ENCODE measurements at regions not wholly inside any gene's neighbourhood (a gene's known extent, or its start where the extent isn't known, plus 50 kb on each side); places are given as distances from the start of the nearest gene placed in this dataset.
A peak's percentile ranks its signal among the peaks of the same experiment; 100 is the strongest.
"Not testable (repeated sequence)": the region's sequence is repeated elsewhere in the genome, so short reads cannot be mapped to it uniquely, and the experiment has no call there.

DNA sequence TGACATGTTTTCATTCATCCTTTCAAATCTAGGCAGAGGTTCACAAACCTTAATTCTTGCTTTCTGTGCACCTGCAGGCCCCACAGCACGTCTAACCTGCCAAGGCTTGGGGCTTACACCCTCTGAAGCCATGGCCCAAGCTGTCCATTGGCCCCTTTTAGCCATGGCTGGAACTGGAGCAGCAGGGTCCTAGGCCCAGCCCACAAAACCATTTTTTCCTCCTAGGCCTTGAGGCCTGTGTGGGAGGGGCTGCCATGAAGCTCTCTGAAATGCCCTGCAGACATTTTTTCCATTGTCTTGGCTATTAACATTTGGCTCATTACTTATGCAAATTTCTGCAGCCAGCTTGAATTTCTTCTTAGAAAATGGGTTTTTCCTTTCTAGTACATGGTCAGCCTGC is 547.5 kb downstream of the KCNH5 start:
- DNase-seq (ENCODE audit: low read depth), result no peak
- TF ChIP-seq, protein P1, sequence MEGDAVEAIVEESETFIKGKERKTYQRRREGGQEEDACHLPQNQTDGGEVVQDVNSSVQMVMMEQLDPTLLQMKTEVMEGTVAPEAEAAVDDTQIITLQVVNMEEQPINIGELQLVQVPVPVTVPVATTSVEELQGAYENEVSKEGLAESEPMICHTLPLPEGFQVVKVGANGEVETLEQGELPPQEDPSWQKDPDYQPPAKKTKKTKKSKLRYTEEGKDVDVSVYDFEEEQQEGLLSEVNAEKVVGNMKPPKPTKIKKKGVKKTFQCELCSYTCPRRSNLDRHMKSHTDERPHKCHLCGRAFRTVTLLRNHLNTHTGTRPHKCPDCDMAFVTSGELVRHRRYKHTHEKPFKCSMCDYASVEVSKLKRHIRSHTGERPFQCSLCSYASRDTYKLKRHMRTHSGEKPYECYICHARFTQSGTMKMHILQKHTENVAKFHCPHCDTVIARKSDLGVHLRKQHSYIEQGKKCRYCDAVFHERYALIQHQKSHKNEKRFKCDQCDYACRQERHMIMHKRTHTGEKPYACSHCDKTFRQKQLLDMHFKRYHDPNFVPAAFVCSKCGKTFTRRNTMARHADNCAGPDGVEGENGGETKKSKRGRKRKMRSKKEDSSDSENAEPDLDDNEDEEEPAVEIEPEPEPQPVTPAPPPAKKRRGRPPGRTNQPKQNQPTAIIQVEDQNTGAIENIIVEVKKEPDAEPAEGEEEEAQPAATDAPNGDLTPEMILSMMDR (conservative IDR thresholded peaks at IDR 0.05; ENCODE audit: low read depth, low read length), result no peak
- H3K4me3 ChIP-seq (ENCODE audit: low read depth, low read length), result no peak overlapping the region

DNA sequence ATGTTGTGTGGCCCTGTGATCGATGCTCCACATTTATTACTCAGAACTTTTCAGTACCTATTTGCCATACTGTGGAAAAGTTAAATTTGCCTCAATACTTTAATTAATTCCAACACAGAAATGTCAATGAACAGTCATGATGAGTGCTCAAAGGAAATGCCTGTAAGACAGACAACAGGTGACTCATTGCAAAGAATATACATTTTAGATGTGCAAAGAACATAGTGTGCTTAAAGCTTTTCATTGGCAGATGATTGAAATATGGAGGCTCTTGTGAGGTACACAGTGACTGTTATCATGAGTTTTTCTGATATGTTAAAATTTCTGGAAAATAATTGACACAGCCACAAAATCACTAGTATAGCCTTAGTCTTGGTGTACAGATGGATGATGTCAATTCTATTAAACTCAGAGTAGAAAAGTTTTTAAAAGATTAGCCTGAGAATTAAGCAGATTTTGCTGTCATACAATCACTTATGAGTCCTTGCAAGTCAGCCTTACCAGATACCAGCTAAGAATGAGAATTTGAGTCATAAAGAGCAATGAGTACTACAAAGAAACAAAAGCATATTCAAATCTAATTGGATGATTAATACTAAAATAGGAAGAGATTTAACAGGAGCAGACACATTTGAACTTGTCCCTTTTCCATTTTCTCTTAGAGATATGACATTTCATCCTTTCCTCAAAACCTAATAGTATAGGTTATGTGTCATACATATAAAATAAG is 544.1 kb downstream of the KCNH5 start:
- no peak overlapping the region for H3K4me3 ChIP-seq (ENCODE audit: low read depth, low read length)
- TF ChIP-seq, protein P1 (conservative IDR thresholded peaks at IDR 0.05; ENCODE audit: low read depth, low read length), result no peak
- DNase-seq (ENCODE audit: low read depth), result no peak

DNA sequence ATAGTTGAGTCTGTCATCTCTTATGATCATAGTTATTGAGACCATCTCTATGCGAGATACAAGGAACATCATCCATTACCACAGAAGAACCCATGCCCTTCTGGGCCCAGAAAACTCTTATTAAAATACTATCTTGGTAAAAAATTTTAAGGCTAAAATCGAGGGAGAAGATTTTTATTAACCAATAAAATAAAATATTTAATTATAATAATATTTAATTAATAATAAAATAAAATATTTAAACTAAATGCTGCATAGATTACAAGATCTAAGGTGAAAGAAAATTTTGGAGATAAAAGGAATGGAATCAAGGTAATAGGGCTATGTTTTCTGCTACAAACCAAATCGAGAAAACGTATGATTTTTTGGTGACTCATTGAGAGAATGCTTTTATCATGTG is 540.2 kb downstream of the KCNH5 start:
- TF ChIP-seq, protein P1 (conservative IDR thresholded peaks at IDR 0.05; ENCODE audit: low read depth, low read length), result no peak
- DNase-seq (ENCODE audit: low read depth), result no peak
- no peak overlapping the region for H3K4me3 ChIP-seq (ENCODE audit: low read depth, low read length)

DNA sequence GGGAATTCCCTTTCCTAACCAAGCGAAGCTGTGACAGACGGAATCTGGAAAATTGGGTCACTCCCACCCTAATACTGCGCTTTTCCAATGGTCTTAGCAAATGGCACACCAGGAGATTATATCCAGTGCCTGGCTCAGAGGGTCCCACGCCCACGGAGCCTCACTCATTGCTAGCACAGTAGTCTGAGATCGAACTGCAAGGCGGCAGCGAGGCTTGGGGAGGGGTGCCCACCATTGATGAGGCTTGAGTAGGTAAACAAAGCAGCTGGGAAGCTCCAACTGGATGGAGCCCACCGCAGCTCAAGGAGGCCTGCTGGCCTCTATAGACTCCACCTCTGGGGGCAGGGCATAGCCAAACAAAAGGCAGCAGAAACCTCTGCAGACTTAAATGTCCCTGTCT is 523.9 kb downstream of the KCNH5 start:
- not testable (repeated sequence) for DNase-seq (ENCODE audit: low read depth); H3K4me3 ChIP-seq (ENCODE audit: low read depth, low read length)

DNA sequence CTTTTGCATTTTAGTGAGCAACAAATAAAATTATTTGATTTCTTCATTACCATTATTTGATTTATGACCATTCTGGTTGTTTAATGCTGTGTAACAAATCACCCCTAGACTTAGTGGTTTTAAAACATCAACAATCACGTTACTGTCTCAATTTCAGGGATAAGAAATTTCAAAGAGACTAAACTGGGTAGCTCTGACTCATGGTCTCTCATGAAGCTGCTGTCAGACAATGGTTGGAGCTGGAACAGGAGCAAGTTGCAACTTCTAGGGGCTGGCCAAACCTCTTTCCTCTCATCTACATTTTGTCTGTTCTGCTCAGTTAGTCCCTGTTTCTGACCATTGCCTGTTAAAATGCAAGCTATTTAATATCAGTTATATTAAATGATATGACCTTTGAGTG is 517.0 kb downstream of the KCNH5 start:
- no peak overlapping the region for H3K4me3 ChIP-seq (ENCODE audit: low read depth, low read length)
- no peak for DNase-seq (ENCODE audit: low read depth)
- TF ChIP-seq, protein P1 (conservative IDR thresholded peaks at IDR 0.05; ENCODE audit: low read depth, low read length), result no peak

DNA sequence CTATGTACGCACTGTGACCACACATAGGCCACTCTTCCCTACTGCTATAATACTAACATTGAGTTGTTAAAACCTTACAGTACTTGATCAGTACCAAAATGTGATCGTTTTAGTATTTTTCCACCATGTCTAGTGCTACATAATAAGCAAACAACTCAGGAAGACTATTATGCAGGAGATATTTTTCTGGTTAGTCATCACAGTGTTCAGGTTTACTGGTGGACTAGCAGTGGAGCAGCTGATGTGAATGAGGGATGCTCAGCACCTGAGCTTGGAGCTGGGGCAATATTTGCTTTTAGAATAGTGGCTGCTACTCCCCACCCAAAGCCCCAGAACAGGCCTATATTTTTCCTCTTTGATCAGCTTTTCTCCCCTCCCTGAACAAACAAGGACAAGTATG is 513.1 kb downstream of the KCNH5 start:
- TF ChIP-seq, protein P1 (conservative IDR thresholded peaks at IDR 0.05; ENCODE audit: low read depth, low read length), result no peak
- peak; percentile 1 for DNase-seq (ENCODE audit: low read depth)
- no peak overlapping the region for H3K4me3 ChIP-seq (ENCODE audit: low read depth, low read length)

DNA sequence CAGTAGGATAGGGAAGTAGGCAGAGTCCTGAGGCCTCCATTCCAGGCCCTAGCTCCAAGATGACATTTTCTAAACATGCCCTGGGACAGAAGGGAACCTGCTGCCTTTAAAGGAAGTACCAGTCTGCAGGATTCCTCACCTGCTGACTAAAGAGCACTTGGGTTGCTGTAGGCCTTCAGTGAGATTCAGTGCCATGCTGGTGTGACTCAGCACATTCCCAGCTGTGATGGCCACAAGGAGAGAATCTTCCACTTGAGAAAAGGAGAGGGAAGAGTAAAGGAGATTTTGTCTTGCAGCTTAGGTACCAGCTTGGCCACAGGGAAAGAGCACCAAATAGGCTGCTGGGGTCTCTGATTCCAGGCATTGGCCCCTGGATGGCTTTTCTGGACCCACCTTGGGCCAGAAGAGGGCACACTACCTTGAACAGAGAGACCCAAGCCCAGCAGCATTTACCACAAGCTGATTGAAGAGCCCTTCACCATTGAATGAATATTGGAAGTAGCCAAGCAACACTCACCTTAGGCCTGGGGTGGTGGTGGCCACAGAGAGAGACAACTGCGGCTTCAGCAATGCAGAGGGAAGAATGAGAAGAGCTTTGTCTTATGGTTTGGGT is 498.3 kb downstream of the KCNH5 start:
- H3K4me3 ChIP-seq (ENCODE audit: low read depth, low read length), result no peak overlapping the region
- DNase-seq (ENCODE audit: low read depth), result no peak
- TF ChIP-seq, protein P1 (conservative IDR thresholded peaks at IDR 0.05; ENCODE audit: low read depth, low read length), result no peak

All from choroid plexus epithelial cell (primary cell).